A549 (cell line): ENCODE measurements at regions not wholly inside any gene's neighbourhood (a gene's known extent, or its start where the extent isn't known, plus 50 kb on each side); places are given as distances from the start of the nearest gene placed in this dataset.
A peak's percentile ranks its signal among the peaks of the same experiment; 100 is the strongest.

Source experiments
- ATAC-seq, 2 experiments: fragments of 200-7000 bp in 1 of 2; fragments of >200 bp in 1 of 2; cut with Nextera tagmentation in 1 of 2; cut with Tn5 transposase in 1 of 2; 3 replicates each; pipeline versions ENCODE4 v1.8.0 to v1.9.1; 2018 to 2020; ENCODE audit warnings: mild to moderate bottlenecking in 1 of 2, moderate library complexity in 1 of 2
- CTCF ChIA-PET: fragments of 300-600 bp; sonication (Branson Sonifier 250); formaldehyde crosslinking; extraction: SDS; loops from one replicate; lab custom pipeline; 2021; ENCODE audit warnings: antibody characterized with exemption, inconsistent platforms; lab: Yijun Ruan, JAX
- POLR2A ChIA-PET: fragments of 350-600 bp; formaldehyde crosslinking; extraction: SDS; loops from one replicate; lab custom pipeline; 2021; ENCODE audit warnings: antibody characterized with exemption, inconsistent platforms; lab: Yijun Ruan, JAX
- DNase-seq, 2 experiments: peaks; one replicate each; pipeline versions ENCODE4 v3.0.0 to v3.0.0-alpha.2; 2011 to 2016; ENCODE audit warnings: low read depth in 1 of 2, low spot score in 1 of 2
- FAIRE-seq: peaks from 2 replicates; lab custom pipeline; 2011; peaks lifted over from hg19 to GRCh38; lab: Jason Lieb, UNC
- H3K27ac ChIP-seq, 2 experiments: fragments of >200 bp; sonication (Bioruptor Twin); formaldehyde crosslinking; 3 replicates each; pipeline ENCODE4 v1.5.1; 2016 to 2017
- H3K4me1 ChIP-seq: fragments of >200 bp; sonication (Bioruptor Twin); formaldehyde crosslinking; 3 replicates; pipeline ENCODE4 v1.6.1; 2016
- H3K4me2 ChIP-seq: fragments of >200 bp; sonication (Bioruptor Twin); formaldehyde crosslinking; 3 replicates; pipeline ENCODE4 v1.6.1; 2016
- H3K4me3 ChIP-seq: fragments of >200 bp; sonication (Bioruptor Twin); formaldehyde crosslinking; 3 replicates; pipeline ENCODE4 v1.5.1; 2016
- H3K9me3 ChIP-seq: fragments of >200 bp; sonication (Bioruptor Twin); formaldehyde crosslinking; 3 replicates; pipeline ENCODE4 v1.6.1; 2016
- CBX8 ChIP-seq: fragments of 200-600 bp; sonication (generic); IDR thresholded peaks from 2 replicates; pipeline ENCODE4 v1.6.1; 2016
- CEBPB ChIP-seq, 2 experiments: fragments of >200 bp in 1 of 2; sonication (Bioruptor Twin) in 1 of 2; formaldehyde crosslinking in 1 of 2; IDR thresholded peaks; 2 replicates each; pipeline ENCODE4 v1.6.1; 2012 to 2016
- CHD4 ChIP-seq: fragments of 200-600 bp; sonication (generic); IDR thresholded peaks from 2 replicates; pipeline ENCODE4 v1.6.1; 2016; ENCODE audit warnings: antibody characterized with exemption, mild to moderate bottlenecking, borderline replicate concordance
- EHMT2 ChIP-seq: fragments of 200-600 bp; sonication (generic); IDR thresholded peaks from 2 replicates; pipeline ENCODE4 v1.6.1; 2016; ENCODE audit warnings: antibody characterized with exemption, low read depth, mild to moderate bottlenecking, moderate library complexity
- FOSL2 ChIP-seq, 2 experiments: fragments of 450-650 bp in 1 of 2; fragments of >200 bp in 1 of 2; sonication (Bioruptor Twin) in 1 of 2; formaldehyde crosslinking; IDR thresholded peaks; 2 replicates each; pipeline versions ENCODE4 v1.5.0 to v1.6.1; 2016 to 2020; ENCODE audit warnings: mild to moderate bottlenecking in 1 of 2, moderate library complexity in 1 of 2
- FOXS1 ChIP-seq: fragments of 250-450 bp; sonication (Bioruptor Pico); IDR thresholded peaks from 2 replicates; pipeline ENCODE4 v1.5.0; 2020; ENCODE audit warnings: mild to moderate bottlenecking, moderate library complexity
- GATA3 ChIP-seq: IDR thresholded peaks from 2 replicates; pipeline ENCODE4 v1.6.1; 2012; ENCODE audit warnings: borderline replicate concordance
- HEYL ChIP-seq: fragments of 250-450 bp; sonication (Bioruptor Pico); IDR thresholded peaks from 2 replicates; pipeline ENCODE4 v1.8.0; 2021; ENCODE audit warnings: mild to moderate bottlenecking, moderate library complexity
- HOXB13 ChIP-seq: fragments of 250-450 bp; sonication (Bioruptor Pico); IDR thresholded peaks from 2 replicates; pipeline ENCODE4 v1.5.0; 2020; ENCODE audit warnings: low read depth, mild to moderate bottlenecking, moderate library complexity
- HOXB5 ChIP-seq: fragments of 250-450 bp; sonication (Bioruptor Pico); IDR thresholded peaks from 2 replicates; pipeline ENCODE4 v1.5.0; 2020; ENCODE audit warnings: mild to moderate bottlenecking, moderate library complexity
- JUNB ChIP-seq: fragments of >200 bp; sonication (Bioruptor Twin); formaldehyde crosslinking; IDR thresholded peaks from 2 replicates; pipeline ENCODE4 v1.6.1; 2016
- MAZ ChIP-seq: fragments of 150-350 bp; IDR thresholded peaks from 2 replicates; pipeline ENCODE4 v1.6.1; 2014; ENCODE audit warnings: antibody characterized with exemption, low read depth, low read length, borderline replicate concordance
- NFE2L2 ChIP-seq: fragments of 150-350 bp; conservative IDR thresholded peaks from 2 replicates; pipeline ENCODE4 v1.6.1; 2014; ENCODE audit warnings: low read length
- RAD21 ChIP-seq, 2 experiments: fragments of >200 bp in 1 of 2; sonication (Bioruptor Twin) in 1 of 2; formaldehyde crosslinking in 1 of 2; IDR thresholded peaks in 1 of 2; conservative IDR thresholded peaks in 1 of 2; 2 replicates in 1 of 2; 3 replicates in 1 of 2; pipeline ENCODE4 v1.6.1; 2012 to 2018; ENCODE audit warnings: inconsistent platforms in 1 of 2
- RARB ChIP-seq: fragments of 250-450 bp; sonication (Bioruptor Pico); IDR thresholded peaks from 2 replicates; pipeline ENCODE4 v1.8.0; 2021; ENCODE audit warnings: mild to moderate bottlenecking, moderate library complexity
- RCOR1 ChIP-seq: fragments of 150-350 bp; IDR thresholded peaks from 2 replicates; pipeline ENCODE4 v1.6.1; 2014; ENCODE audit warnings: antibody characterized with exemption, low read length, low read depth
- RNF2 ChIP-seq: fragments of 200-600 bp; sonication (generic); IDR thresholded peaks from 2 replicates; pipeline ENCODE4 v1.6.1; 2016; ENCODE audit warnings: low read depth, mild to moderate bottlenecking, antibody characterized with exemption, moderate library complexity, borderline replicate concordance
- TFCP2L1 ChIP-seq: fragments of 250-450 bp; sonication (Bioruptor Pico); IDR thresholded peaks from 2 replicates; pipeline ENCODE4 v1.5.0; 2021; ENCODE audit warnings: mild to moderate bottlenecking
- ZFP36 ChIP-seq: fragments of 450-650 bp; IDR thresholded peaks from 2 replicates; pipeline ENCODE4 v1.6.1; 2014; ENCODE audit warnings: borderline replicate concordance; ENCODE audit not compliant: partially characterized antibody
- ZNF302 ChIP-seq: fragments of 250-450 bp; sonication (Bioruptor Pico); IDR thresholded peaks from 2 replicates; pipeline ENCODE4 v1.9.0; 2021; ENCODE audit warnings: inconsistent platforms, mild to moderate bottlenecking, moderate library complexity
- WGBS: methylation state at CpG from one replicate; pipeline ENCODE4 v1.1.6; 2017; ENCODE audit errors: missing lambda C conversion rate; 5-methylcytosine and 5-hydroxymethylcytosine counted together
- TF ChIP-seq, protein P1 (sequence below): fragments of 250-450 bp; sonication (Bioruptor Pico); IDR thresholded peaks from 2 replicates; pipeline ENCODE4 v1.5.0; 2021; ENCODE audit warnings: mild to moderate bottlenecking, moderate library complexity, borderline replicate concordance
- TF ChIP-seq, protein P2 (sequence below): fragments of >200 bp; sonication (Bioruptor Twin); formaldehyde crosslinking; IDR thresholded peaks from 2 replicates; pipeline ENCODE4 v1.6.1; 2016
- TF ChIP-seq, protein P3 (sequence below): IDR thresholded peaks from 2 replicates; pipeline ENCODE4 v1.6.1; 2012; ENCODE audit warnings: low read depth, borderline replicate concordance
- TF ChIP-seq, protein P4 (sequence below): IDR thresholded peaks from 2 replicates; pipeline ENCODE4 v1.6.1; 2012

DNA sequence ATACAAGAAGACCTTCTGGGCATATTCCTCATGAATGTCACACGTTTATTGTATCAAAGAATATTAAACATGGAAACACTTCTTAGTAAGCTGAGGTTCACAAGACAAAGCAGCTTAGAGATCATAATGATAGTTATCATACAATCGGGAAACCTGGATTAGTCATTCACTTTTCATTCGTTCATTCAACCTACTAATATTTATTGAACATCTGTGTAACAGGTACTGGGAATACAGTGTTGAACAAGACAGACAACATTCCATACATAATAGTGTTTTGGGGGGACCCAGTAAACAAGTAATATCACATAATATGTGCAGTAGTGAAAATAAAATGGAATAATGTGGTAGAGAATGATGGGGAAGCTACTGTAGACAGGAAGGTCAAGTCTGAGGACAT is 100.6 kb upstream of the GRIP1 start:
- ChIA-PET POLR2A (no interaction called here), CTCF (no interaction called here)
- Histone ChIP-seq H3K4me3 (no peak overlapping the region), H3K9me3 (no peaks in the 10 kb centered on the region), H3K27ac (no peak overlapping the region), H3K4me2 (no peak overlapping the region), H3K4me1 (peaks cover 4% of the 10 kb centered on the region; the same call in 1 of the 3 replicates)
- TF ChIP-seq RNF2 (no peak), RARB (CRISPR knock-in tag) (no peak), MAZ (no peak), FOXS1 (CRISPR knock-in tag) (no peak), CEBPB (IDR thresholded peaks at IDR 0.05) (no peak), EHMT2 (no peak)
- TF ChIP-seq, protein P1, sequence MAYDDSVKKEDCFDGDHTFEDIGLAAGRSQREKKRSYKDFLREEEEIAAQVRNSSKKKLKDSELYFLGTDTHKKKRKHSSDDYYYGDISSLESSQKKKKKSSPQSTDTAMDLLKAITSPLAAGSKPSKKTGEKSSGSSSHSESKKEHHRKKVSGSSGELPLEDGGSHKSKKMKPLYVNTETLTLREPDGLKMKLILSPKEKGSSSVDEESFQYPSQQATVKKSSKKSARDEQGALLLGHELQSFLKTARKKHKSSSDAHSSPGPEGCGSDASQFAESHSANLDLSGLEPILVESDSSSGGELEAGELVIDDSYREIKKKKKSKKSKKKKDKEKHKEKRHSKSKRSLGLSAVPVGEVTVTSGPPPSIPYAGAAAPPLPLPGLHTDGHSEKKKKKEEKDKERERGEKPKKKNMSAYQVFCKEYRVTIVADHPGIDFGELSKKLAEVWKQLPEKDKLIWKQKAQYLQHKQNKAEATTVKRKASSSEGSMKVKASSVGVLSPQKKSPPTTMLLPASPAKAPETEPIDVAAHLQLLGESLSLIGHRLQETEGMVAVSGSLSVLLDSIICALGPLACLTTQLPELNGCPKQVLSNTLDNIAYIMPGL (CRISPR knock-in tag) = no peak
- FAIRE-seq (peak; percentile 18), DNase-seq (no peak), ATAC-seq (no peak)
- WGBS = 30% methylated on average over 3 of the region's 3 CpGs

DNA sequence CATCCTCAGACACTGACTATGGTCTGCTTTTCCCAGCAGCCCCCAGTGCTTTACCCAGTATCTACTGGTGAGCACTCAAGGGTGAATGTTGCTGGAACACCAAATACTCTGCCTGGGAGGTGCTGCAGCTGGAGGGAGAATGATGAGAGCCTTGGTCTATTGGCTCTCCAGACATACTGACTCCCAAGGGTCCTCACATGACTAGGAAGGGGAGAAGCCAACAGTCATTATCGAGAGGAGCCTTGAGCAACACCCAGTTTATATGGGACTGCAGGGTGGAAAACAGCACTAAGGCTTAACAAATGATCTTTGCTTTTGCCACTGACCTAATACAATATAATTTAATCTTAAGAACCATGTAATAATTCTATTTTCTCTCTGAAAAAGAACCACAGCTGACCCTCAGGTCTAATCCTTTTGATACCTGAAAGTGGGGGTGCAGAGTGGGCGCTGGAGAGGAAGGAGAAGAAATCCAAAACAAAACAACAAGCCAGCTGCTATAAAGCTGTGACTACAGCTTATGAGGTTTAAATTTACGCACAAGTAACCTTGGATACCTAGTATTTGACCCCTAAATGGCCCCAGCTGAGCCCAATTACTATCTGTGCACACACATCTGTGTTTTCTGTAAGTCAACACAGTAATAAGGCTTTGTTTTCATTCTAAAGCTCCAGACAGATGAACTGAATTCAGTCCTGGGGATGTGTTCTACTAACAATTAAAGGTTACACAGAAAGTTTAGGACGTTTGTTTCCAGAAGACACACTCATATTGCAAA is 107.8 kb upstream of the GRIP1 start:
- Histone ChIP-seq H3K4me3 (no peak overlapping the region), H3K27ac (no peak overlapping the region), H3K4me2 (no peak overlapping the region), H3K4me1 (no peaks in the 10 kb centered on the region), H3K9me3 (no peaks in the 10 kb centered on the region)
- ChIA-PET CTCF (interaction anchor here (0.6 kb wide), 1 partner anchor 95 kb away, joined by 3 read pairs; no protein-coding TSS in a partner anchor), POLR2A (no interaction called here)
- FAIRE-seq = no peak
- TF ChIP-seq RCOR1 (no peak), CBX8 (no peak), HOXB5 (CRISPR knock-in tag) (no peak), GATA3 (no peak), CEBPB (IDR thresholded peaks at IDR 0.05) (no peak)
- TF ChIP-seq, protein P2, sequence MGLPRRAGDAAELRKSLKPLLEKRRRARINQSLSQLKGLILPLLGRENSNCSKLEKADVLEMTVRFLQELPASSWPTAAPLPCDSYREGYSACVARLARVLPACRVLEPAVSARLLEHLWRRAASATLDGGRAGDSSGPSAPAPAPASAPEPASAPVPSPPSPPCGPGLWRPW = no peak
- no peak for ATAC-seq
- 11% methylated on average over 4 of the region's 4 CpGs for WGBS
- DNase-seq = no peak

DNA sequence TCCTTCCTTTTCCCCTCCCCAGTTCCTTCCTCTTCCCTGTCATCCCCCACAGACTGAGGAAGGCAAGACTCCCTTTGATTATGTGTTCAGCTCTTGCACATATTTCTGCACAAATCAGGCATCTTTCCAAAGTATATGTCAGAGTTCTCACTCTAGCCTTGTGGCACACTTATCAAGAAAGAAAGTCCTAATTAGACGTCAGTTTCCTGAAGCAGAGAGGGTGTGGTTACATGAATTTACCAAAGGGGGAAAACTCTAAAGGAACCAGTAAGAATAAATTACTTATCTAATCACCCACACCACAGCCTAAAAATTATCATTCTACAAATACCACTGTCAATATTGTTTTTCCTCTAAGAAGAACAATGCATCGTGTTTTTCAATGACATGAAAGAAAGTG is 120.7 kb upstream of the GRIP1 start:
- ChIA-PET POLR2A (no interaction called here), CTCF (interaction anchor here (1.3 kb wide), 1 partner anchor 61 kb away, joined by 3 read pairs; no protein-coding TSS in a partner anchor)
- no peak overlapping the region for H3K4me2 ChIP-seq
- no peak for FAIRE-seq
- WGBS = 22% methylated on average over 2 of the region's 2 CpGs
- H3K9me3 ChIP-seq = no peaks in the 10 kb centered on the region
- no peaks in the 10 kb centered on the region for H3K4me1 ChIP-seq
- no peak for ATAC-seq
- no peak overlapping the region for H3K4me3 ChIP-seq
- TF ChIP-seq, protein P3, sequence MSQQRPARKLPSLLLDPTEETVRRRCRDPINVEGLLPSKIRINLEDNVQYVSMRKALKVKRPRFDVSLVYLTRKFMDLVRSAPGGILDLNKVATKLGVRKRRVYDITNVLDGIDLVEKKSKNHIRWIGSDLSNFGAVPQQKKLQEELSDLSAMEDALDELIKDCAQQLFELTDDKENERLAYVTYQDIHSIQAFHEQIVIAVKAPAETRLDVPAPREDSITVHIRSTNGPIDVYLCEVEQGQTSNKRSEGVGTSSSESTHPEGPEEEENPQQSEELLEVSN = no peak
- TF ChIP-seq RAD21 (conservative IDR thresholded peaks at IDR 0.05 in 1 of 2, IDR thresholded peaks at IDR 0.05 in 1 of 2) = no peak
- no peak for TF ChIP-seq EHMT2
- no peak for TF ChIP-seq CBX8
- TF ChIP-seq NFE2L2 = no peak
- no peak overlapping the region for H3K27ac ChIP-seq
- no peak for DNase-seq

DNA sequence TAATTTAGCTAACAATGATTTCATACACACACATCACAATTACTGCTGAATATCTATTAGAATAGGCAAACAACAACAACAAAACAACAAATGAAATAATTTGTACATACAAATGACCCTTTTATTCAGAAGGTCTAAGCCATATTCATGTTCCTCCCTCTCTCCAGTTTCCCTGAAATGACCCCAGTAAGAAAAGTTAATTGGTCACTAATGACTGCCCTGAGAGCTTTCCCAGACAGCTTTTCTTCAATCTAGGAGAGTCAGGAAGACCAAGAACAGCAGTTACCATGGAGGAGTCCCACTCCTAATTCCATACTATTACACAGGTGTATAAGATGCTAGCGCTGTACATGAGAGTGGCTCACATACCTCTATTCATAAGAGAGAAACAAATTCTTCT is 121.2 kb upstream of the GRIP1 start:
- no peak for DNase-seq
- H3K27ac ChIP-seq = no peak overlapping the region
- ChIA-PET CTCF (interaction anchor here (1.3 kb wide), 1 partner anchor 61 kb away, joined by 3 read pairs; no protein-coding TSS in a partner anchor), POLR2A (no interaction called here)
- 70% methylated on average over 1 of the region's 1 CpG for WGBS
- H3K9me3 ChIP-seq = no peaks in the 10 kb centered on the region
- no peak for FAIRE-seq
- H3K4me1 ChIP-seq = no peaks in the 10 kb centered on the region
- ATAC-seq = no peak
- H3K4me3 ChIP-seq = no peak overlapping the region
- no peak for TF ChIP-seq EHMT2
- no peak for TF ChIP-seq ZFP36
- no peak for TF ChIP-seq JUNB
- TF ChIP-seq HEYL (CRISPR knock-in tag) = no peak
- TF ChIP-seq CHD4 = no peak
- TF ChIP-seq TFCP2L1 = no peak
- no peak for TF ChIP-seq HOXB13 (CRISPR knock-in tag)
- no peak for TF ChIP-seq ZNF302 (CRISPR knock-in tag)
- TF ChIP-seq, protein P4, sequence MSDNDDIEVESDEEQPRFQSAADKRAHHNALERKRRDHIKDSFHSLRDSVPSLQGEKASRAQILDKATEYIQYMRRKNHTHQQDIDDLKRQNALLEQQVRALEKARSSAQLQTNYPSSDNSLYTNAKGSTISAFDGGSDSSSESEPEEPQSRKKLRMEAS = no peak
- TF ChIP-seq FOSL2 (IDR thresholded peaks at IDR 0.05) = no peak
- TF ChIP-seq FOSL2 (CRISPR knock-in tag; IDR thresholded peaks at IDR 0.05) = no peak
- no peak overlapping the region for H3K4me2 ChIP-seq
